K562 (cell line): ENCODE measurements at regions not wholly inside any gene's neighbourhood (a gene's known extent, or its start where the extent isn't known, plus 50 kb on each side); places are given as distances from the start of the nearest gene placed in this dataset.

Experiments
- ATAC-seq: fragments of 200-7000 bp; cut with Tn5 transposase; 3 replicates; pipeline ENCODE4 v1.9.1; 2020; ENCODE audit warnings: moderate library complexity
- BruUV-seq: library from RNA; stranded (reverse); fragments of 400-500 nt; replicated peaks from 2 replicates; lab custom pipeline; 2021; lab: Mats Ljungman, UMichigan
- CTCF ChIA-PET: fragments of 300-600 bp; formaldehyde crosslinking; extraction: SDS; loops from one replicate; lab custom pipeline; 2021; ENCODE audit warnings: low intra/inter-chr PET ratio; lab: Yijun Ruan, JAX
- POLR2A ChIA-PET: fragments of 300-600, 350-650 bp; sonication (Branson Sonifier 250); formaldehyde crosslinking; extraction: SDS; loops from one replicate; lab custom pipeline; 2021; ENCODE audit warnings: antibody characterized with exemption, inconsistent platforms; lab: Yijun Ruan, JAX
- DNase-seq, 4 experiments: peaks; one replicate each; pipeline versions ENCODE4 v3.0.0 to v3.0.0-alpha.2; 2011 to 2018; ENCODE audit warnings: low spot score in 3 of 4, mixed read lengths in 3 of 4; ENCODE audit errors: extremely low read depth in 1 of 4
- FAIRE-seq: peaks from 2 replicates; lab custom pipeline; 2011; peaks lifted over from hg19 to GRCh38; lab: Jason Lieb, UNC
- H2AFZ ChIP-seq: 2 replicates; pipeline ENCODE4 v1.6.0; 2011; ENCODE audit warnings: low read depth, low read length, control low read depth, inconsistent platforms
- H3K27ac ChIP-seq: fragments of 200-600 bp; 3 replicates; pipeline ENCODE4 v1.8.0; 2011; ENCODE audit warnings: low read depth, mild to moderate bottlenecking, control low read depth, inconsistent platforms, low read length, moderate library complexity, mixed read lengths; ENCODE audit errors: extremely low read depth
- H3K27me3 ChIP-seq, 2 experiments: fragments of 300-600 bp in 1 of 2; 2 replicates in 1 of 2; 3 replicates in 1 of 2; pipeline versions ENCODE4 v1.6.0 to v1.8.0; 2011; ENCODE audit warnings: inconsistent platforms in 2 of 2, low read length in 2 of 2, mild to moderate bottlenecking in 1 of 2, mixed read lengths in 1 of 2, moderate library complexity in 1 of 2; ENCODE audit not compliant: control insufficient read depth in 2 of 2, insufficient read depth in 2 of 2
- H3K36me3 ChIP-seq: fragments of 300-600 bp; 3 replicates; pipeline ENCODE4 v1.8.0; 2011; ENCODE audit warnings: mild to moderate bottlenecking, low read length, inconsistent platforms; ENCODE audit not compliant: control insufficient read depth, insufficient read depth
- H3K4me1 ChIP-seq, 2 experiments: fragments of 200-600 bp in 1 of 2; replicated peaks in 1 of 2; 2 replicates in 1 of 2; 3 replicates in 1 of 2; pipeline versions ENCODE4 v1.5.1 to v1.8.0; 2011; ENCODE audit warnings: inconsistent platforms in 2 of 2, low read length in 2 of 2, mild to moderate bottlenecking in 1 of 2, mixed read lengths in 1 of 2, moderate library complexity in 1 of 2; ENCODE audit not compliant: control insufficient read depth in 2 of 2, insufficient read depth in 2 of 2
- H3K4me2 ChIP-seq: 2 replicates; pipeline ENCODE4 v1.6.1; 2011; ENCODE audit warnings: low read length, control low read depth, inconsistent platforms, mixed read lengths; ENCODE audit not compliant: insufficient read depth
- H3K4me3 ChIP-seq: fragments of 200-600 bp; sonication (generic), shearing (Covaris generic); 2 replicates; pipeline ENCODE4 v1.5.1; 2016; ENCODE audit warnings: control low read depth, inconsistent platforms
- H3K79me2 ChIP-seq: fragments of 200-600 bp; 3 replicates; pipeline ENCODE4 v1.8.0; 2011; ENCODE audit warnings: low read length, inconsistent platforms; ENCODE audit not compliant: control insufficient read depth, insufficient read depth
- H3K9ac ChIP-seq, 2 experiments: 2 replicates each; pipeline versions ENCODE4 v1.6.0 to v1.6.1; 2011; ENCODE audit warnings: low read depth in 2 of 2, low read length in 2 of 2, control low read depth in 1 of 2, inconsistent platforms in 1 of 2, mild to moderate bottlenecking in 1 of 2, mixed read lengths in 1 of 2; ENCODE audit not compliant: insufficient read depth in 1 of 2
- H3K9me1 ChIP-seq: one replicate; pipeline ENCODE4 v1.6.0; 2011; ENCODE audit warnings: inconsistent platforms, mild to moderate bottlenecking, low read length, moderate library complexity; ENCODE audit not compliant: control insufficient read depth, insufficient read depth
- H3K9me3 ChIP-seq: replicated peaks from 2 replicates; pipeline ENCODE4 v1.5.1; 2011; ENCODE audit warnings: low read depth, low read length, inconsistent platforms; ENCODE audit not compliant: control insufficient read depth, insufficient read depth
- H4K20me1 ChIP-seq: replicated peaks from 2 replicates; pipeline ENCODE4 v1.6.1; 2011; ENCODE audit warnings: low read length, inconsistent platforms, mixed read lengths; ENCODE audit not compliant: control insufficient read depth, insufficient read depth
- DIDO1 ChIP-seq: fragments of 450-650 bp; IDR thresholded peaks from 2 replicates; pipeline ENCODE4 v1.6.1; 2016; ENCODE audit warnings: low read depth, missing biosample characterization, missing genetic modification characterization
- EP300 ChIP-seq: IDR thresholded peaks from 2 replicates; pipeline ENCODE4 v1.6.1; 2012; ENCODE audit warnings: low read length, improper control_type of control experiment
- FOXJ2 ChIP-seq: fragments of 200-800 bp; sonication (Bioruptor generic); IDR thresholded peaks from 2 replicates; pipeline ENCODE4 v1.6.1; 2016; ENCODE audit warnings: missing genetic modification characterization, missing compliant biosample characterization
- MAFK ChIP-seq: IDR thresholded peaks from 2 replicates; pipeline ENCODE4 v1.6.1; 2011; ENCODE audit warnings: low read length, improper control_type of control experiment
- RB1 ChIP-seq: fragments of 450-650 bp; IDR thresholded peaks from 2 replicates; pipeline ENCODE4 v1.6.1; 2017; ENCODE audit warnings: low read depth, mild to moderate bottlenecking
- SRSF1 ChIP-seq: fragments of 200-400 bp; formaldehyde crosslinking; IDR thresholded peaks from 2 replicates; pipeline ENCODE4 v1.6.1; 2017; ENCODE audit warnings: mild to moderate bottlenecking, low read depth, low read length, moderate library complexity
- TAL1 ChIP-seq: fragments of 450-650 bp; IDR thresholded peaks from 2 replicates; pipeline ENCODE4 v1.6.1; 2016; ENCODE audit warnings: mild to moderate bottlenecking
- ZNF282 ChIP-seq: sonication (generic); formaldehyde crosslinking; IDR thresholded peaks from 2 replicates; pipeline ENCODE4 v1.8.1; 2023; ENCODE audit warnings: missing genetic modification reagents
- ZNF589 ChIP-seq: fragments of 200-800 bp; sonication (Bioruptor generic); IDR thresholded peaks from 2 replicates; pipeline ENCODE4 v1.6.1; 2016; ENCODE audit warnings: low read depth, missing genetic modification characterization, missing compliant biosample characterization
- WGBS: fragments of 100-300 bp; shearing (Covaris generic); methylation state at CpG from one replicate; pipeline ENCODE4 v1.1.6; 2016; ENCODE audit warnings: low coverage, mixed read lengths; ENCODE audit not compliant: insufficient coverage; ENCODE audit errors: missing lambda C conversion rate; 5-methylcytosine and 5-hydroxymethylcytosine counted together
- in situ Hi-C: fragments of 300-500 bp; cut with MboI; formaldehyde crosslinking; loops from 4 replicates; pipeline ENCODE4 v1.15.0; 2018; ENCODE audit warnings: inconsistent platforms, mixed read lengths
- intact Hi-C: fragments of 100-400 bp; cut with micrococcal nuclease; formaldehyde crosslinking; loops from 2 replicates; pipeline ENCODE4 v1.14.2; 2022
- TF ChIP-seq, protein P1 (sequence below): IDR thresholded peaks from 2 replicates; pipeline ENCODE4 v1.6.1; 2011; ENCODE audit warnings: borderline replicate concordance, low read depth, mild to moderate bottlenecking, moderate library complexity, low read length; ENCODE audit not compliant: insufficient read depth, poor library complexity, severe bottlenecking
- TF ChIP-seq, protein P2 (sequence below): fragments of 450-650 bp; IDR thresholded peaks from 2 replicates; pipeline ENCODE4 v1.6.1; 2016; ENCODE audit warnings: low read depth
- TF ChIP-seq, protein P3 (sequence below): fragments of 200-800 bp; sonication (Bioruptor generic); IDR thresholded peaks from 2 replicates; pipeline ENCODE4 v1.6.1; 2017; ENCODE audit warnings: missing genetic modification characterization, missing compliant biosample characterization

DNA sequence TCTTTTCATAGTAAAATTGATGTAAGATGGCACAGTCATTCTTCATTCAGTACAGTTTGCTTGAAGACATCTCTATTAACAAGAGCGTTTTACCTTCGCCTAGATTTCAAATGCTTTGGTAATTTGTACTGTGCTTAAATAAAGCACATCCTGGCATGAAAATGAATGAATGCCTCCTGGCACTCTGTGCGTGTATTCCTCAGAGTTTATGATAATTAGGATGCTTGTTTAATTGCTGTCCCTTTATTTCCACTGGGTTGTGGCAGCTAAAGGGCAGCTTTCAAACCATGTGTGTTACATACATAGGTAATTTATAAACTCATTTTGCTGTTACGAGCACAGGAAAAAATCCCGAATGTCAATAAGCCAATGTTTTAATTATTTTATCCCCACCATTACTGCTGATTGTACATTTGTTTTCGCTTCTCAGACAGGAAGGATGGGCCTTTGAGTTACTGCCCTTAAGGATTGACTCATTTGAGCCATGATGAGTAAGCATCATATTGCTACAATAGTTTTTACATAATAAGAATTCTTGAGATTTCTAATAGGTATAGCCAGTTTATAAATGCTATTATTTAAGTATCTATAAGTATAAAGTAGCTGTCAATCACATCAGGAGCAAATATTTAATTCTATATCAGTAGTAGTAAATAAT, 516.5 kb downstream of the XIRP2 start:
- ATAC-seq (no peak), FAIRE-seq (no peak), DNase-seq (no peak)
- no peak overlapping the region for H3K4me3 ChIP-seq
- no peaks in the 10 kb centered on the region for H3K79me2 ChIP-seq
- no peaks in the 10 kb centered on the region for H4K20me1 ChIP-seq
- H3K9me3 ChIP-seq: no peaks in the 10 kb centered on the region
- in situ Hi-C loops: no loop called here
- BruUV-seq: no TSS peak
- ChIA-PET POLR2A (no interaction called here), CTCF (no interaction called here)
- H3K27ac ChIP-seq: no peak overlapping the region
- H3K36me3 ChIP-seq: no peaks in the 10 kb centered on the region
- intact Hi-C loops: no loop called here
- no peak overlapping the region for H3K9ac ChIP-seq
- no peaks in the 10 kb centered on the region for H3K4me1 ChIP-seq
- no peak overlapping the region for H3K4me2 ChIP-seq
- H3K27me3 ChIP-seq: no peaks in the 10 kb centered on the region
- no peak overlapping the region for H2AFZ ChIP-seq
- H3K9me1 ChIP-seq: no peaks in the 10 kb centered on the region
- WGBS: 0% methylated on average over 6 of the region's 6 CpGs
- no peak for TF ChIP-seq FOXJ2 (tag)
- TF ChIP-seq ZNF589 (CRISPR knock-in tag): no peak
- no peak for TF ChIP-seq SRSF1
- TF ChIP-seq, protein P1, sequence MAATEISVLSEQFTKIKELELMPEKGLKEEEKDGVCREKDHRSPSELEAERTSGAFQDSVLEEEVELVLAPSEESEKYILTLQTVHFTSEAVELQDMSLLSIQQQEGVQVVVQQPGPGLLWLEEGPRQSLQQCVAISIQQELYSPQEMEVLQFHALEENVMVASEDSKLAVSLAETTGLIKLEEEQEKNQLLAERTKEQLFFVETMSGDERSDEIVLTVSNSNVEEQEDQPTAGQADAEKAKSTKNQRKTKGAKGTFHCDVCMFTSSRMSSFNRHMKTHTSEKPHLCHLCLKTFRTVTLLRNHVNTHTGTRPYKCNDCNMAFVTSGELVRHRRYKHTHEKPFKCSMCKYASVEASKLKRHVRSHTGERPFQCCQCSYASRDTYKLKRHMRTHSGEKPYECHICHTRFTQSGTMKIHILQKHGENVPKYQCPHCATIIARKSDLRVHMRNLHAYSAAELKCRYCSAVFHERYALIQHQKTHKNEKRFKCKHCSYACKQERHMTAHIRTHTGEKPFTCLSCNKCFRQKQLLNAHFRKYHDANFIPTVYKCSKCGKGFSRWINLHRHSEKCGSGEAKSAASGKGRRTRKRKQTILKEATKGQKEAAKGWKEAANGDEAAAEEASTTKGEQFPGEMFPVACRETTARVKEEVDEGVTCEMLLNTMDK: no peak
- TF ChIP-seq EP300: no peak
- TF ChIP-seq, protein P2, sequence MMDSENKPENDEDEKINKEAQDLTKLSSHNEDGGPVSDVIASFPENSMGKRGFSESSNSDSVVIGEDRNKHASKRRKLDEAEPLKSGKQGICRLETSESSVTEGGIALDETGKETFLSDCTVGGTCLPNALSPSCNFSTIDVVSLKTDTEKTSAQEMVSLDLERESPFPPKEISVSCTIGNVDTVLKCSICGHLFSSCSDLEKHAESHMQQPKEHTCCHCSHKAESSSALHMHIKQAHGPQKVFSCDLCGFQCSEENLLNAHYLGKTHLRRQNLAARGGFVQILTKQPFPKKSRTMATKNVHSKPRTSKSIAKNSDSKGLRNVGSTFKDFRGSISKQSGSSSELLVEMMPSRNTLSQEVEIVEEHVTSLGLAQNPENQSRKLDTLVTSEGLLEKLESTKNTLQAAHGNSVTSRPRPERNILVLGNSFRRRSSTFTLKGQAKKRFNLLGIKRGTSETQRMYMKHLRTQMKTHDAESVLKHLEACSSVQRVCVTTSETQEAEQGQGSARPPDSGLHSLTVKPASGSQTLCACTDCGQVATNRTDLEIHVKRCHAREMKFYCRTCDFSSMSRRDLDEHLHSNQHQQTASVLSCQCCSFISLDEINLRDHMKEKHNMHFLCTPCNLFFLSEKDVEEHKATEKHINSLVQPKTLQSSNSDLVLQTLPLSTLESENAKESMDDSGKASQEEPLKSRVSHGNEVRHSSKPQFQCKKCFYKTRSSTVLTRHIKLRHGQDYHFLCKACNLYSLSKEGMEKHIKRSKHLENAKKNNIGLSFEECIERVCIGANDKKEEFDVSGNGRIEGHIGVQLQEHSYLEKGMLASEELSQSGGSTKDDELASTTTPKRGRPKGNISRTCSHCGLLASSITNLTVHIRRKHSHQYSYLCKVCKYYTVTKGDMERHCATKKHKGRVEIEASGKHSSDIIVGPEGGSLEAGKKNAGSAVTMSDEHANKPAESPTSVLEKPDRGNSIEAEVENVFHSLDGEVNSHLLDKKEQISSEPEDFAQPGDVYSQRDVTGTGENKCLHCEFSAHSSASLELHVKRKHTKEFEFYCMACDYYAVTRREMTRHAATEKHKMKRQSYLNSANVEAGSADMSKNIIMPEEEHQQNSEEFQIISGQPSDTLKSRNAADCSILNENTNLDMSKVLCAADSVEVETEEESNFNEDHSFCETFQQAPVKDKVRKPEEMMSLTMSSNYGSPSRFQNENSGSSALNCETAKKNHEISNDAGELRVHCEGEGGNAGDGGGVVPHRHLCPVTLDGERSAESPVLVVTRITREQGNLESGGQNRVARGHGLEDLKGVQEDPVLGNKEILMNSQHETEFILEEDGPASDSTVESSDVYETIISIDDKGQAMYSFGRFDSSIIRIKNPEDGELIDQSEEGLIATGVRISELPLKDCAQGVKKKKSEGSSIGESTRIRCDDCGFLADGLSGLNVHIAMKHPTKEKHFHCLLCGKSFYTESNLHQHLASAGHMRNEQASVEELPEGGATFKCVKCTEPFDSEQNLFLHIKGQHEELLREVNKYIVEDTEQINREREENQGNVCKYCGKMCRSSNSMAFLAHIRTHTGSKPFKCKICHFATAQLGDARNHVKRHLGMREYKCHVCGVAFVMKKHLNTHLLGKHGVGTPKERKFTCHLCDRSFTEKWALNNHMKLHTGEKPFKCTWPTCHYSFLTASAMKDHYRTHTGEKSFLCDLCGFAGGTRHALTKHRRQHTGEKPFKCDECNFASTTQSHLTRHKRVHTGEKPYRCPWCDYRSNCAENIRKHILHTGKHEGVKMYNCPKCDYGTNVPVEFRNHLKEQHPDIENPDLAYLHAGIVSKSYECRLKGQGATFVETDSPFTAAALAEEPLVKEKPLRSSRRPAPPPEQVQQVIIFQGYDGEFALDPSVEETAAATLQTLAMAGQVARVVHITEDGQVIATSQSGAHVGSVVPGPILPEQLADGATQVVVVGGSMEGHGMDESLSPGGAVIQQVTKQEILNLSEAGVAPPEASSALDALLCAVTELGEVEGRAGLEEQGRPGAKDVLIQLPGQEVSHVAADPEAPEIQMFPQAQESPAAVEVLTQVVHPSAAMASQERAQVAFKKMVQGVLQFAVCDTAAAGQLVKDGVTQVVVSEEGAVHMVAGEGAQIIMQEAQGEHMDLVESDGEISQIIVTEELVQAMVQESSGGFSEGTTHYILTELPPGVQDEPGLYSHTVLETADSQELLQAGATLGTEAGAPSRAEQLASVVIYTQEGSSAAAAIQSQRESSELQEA: no peak
- TF ChIP-seq RB1: no peak
- TF ChIP-seq, protein P3, sequence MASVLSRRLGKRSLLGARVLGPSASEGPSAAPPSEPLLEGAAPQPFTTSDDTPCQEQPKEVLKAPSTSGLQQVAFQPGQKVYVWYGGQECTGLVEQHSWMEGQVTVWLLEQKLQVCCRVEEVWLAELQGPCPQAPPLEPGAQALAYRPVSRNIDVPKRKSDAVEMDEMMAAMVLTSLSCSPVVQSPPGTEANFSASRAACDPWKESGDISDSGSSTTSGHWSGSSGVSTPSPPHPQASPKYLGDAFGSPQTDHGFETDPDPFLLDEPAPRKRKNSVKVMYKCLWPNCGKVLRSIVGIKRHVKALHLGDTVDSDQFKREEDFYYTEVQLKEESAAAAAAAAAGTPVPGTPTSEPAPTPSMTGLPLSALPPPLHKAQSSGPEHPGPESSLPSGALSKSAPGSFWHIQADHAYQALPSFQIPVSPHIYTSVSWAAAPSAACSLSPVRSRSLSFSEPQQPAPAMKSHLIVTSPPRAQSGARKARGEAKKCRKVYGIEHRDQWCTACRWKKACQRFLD (CRISPR knock-in tag): no peak
- no peak for TF ChIP-seq DIDO1 (tag)
- no peak for TF ChIP-seq ZNF282 (CRISPR knock-in tag)
- no peak for TF ChIP-seq TAL1
- TF ChIP-seq MAFK: no peak
